ENCODE measurements at regions not wholly inside any gene's neighbourhood (a gene's known extent, or its start where the extent isn't known, plus 50 kb on each side); places are given as distances from the start of the nearest gene placed in this dataset.

DNA sequence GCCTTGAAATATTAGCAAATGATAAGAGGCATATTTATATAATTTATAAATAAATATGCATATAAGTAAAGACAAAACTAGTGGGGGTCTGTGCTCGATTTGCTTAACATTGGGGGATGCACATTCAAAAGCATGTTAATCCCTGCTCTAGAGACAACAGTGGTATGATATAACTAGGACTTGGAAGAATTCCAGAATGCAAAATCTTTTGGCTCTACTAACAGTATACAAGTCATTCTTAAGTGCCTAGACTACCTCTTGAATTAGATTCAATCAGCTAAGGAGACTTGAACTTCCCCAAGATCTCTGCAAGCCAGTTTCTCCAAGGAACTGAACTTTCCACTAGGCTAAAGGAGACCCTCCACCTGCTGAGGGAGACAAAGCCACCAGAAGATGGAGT lies 282.7 kb upstream of the RORA start:
- DNase-seq (ENCODE audit: low spot score): no peak
- in situ Hi-C loops (cut with MboI; ENCODE audit: low sequenced_read_pairs, unreplicated experiment): no loop called here
- TF ChIP-seq, protein P1, sequence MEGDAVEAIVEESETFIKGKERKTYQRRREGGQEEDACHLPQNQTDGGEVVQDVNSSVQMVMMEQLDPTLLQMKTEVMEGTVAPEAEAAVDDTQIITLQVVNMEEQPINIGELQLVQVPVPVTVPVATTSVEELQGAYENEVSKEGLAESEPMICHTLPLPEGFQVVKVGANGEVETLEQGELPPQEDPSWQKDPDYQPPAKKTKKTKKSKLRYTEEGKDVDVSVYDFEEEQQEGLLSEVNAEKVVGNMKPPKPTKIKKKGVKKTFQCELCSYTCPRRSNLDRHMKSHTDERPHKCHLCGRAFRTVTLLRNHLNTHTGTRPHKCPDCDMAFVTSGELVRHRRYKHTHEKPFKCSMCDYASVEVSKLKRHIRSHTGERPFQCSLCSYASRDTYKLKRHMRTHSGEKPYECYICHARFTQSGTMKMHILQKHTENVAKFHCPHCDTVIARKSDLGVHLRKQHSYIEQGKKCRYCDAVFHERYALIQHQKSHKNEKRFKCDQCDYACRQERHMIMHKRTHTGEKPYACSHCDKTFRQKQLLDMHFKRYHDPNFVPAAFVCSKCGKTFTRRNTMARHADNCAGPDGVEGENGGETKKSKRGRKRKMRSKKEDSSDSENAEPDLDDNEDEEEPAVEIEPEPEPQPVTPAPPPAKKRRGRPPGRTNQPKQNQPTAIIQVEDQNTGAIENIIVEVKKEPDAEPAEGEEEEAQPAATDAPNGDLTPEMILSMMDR (IDR thresholded peaks at IDR 0.05; ENCODE audit: borderline replicate concordance, control extremely low read depth, extremely low read depth, insufficient read depth, missing control alignments): no peak

DNA sequence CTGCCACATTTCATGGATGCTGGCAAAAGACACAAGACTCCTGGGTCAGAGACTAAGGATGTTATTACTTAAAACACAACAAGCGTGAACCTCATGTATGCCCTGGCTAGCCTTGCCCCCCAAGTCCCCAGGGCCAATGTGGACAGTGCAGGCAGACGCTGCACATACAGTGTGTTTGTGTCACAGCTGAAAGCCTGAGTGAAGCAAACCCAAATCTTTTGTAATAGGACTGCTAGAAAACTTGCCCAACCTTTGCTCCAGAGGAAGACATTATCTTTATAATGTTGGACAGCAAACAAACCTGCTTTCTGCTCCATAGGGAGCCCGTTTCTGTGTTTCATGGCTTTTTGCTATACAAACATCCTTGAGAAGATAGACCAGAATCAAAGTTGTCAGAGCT lies 282.0 kb upstream of the RORA start:
- no peak for DNase-seq (ENCODE audit: low spot score)
- in situ Hi-C loops (cut with MboI; ENCODE audit: low sequenced_read_pairs, unreplicated experiment): no loop called here
- TF ChIP-seq, protein P1 (IDR thresholded peaks at IDR 0.05; ENCODE audit: borderline replicate concordance, control extremely low read depth, extremely low read depth, insufficient read depth, missing control alignments): no peak

DNA sequence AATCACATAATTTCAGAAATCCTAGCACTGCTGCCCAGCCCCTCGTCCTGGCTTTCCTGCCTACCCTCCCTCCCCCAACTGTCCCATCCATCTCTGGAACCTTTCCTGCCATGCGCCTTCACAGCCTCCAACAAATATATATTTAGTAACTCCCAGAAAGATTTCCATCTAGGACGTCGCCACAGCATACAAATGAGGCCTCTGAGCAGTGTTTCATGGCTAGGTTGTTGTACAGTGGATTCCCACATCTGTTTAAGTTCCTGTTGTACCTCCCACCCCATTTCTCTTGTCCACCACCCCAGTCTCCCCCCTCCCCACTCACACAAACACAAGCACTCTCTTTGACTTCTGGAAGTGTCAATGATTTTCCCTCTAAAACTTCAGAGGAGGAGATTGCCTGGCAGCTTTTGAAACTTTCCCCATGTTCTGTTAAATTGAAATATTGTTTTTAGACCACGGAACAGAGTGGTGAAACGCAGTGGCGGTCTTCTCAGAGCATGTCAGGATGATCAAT lies 280.3 kb upstream of the RORA start:
- in situ Hi-C loops (cut with MboI; ENCODE audit: low sequenced_read_pairs, unreplicated experiment): no loop called here
- TF ChIP-seq, protein P1 (IDR thresholded peaks at IDR 0.05; ENCODE audit: borderline replicate concordance, control extremely low read depth, extremely low read depth, insufficient read depth, missing control alignments): no peak
- no peak for DNase-seq (ENCODE audit: low spot score)

DNA sequence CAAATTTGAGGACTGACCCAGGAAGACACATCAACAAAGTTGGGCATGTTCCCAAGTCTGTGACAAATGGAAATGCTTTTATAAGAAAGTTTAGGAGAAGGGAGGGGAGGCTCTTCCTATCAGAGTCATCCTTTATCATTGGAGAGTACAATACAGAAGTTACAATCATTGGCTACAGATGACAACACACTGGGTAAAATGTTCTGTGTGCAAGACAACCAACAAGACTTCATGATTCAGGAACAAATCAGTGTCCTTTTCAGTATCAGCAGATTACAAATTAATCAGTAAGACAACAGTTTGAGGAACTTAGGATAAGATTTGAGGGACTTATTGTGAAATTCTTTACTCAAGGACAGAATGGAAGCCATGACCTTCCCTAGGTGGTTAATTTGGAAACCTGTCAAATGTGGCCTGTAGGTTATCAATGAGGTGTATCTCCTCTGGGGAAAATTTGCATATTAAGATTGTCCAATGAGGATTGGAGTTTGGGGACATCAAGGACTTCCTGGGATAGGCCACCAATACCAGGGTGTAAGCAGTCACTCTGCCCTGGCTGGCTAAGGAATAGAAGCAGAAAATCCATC lies 274.4 kb upstream of the RORA start:
- TF ChIP-seq, protein P1 (IDR thresholded peaks at IDR 0.05; ENCODE audit: borderline replicate concordance, control extremely low read depth, extremely low read depth, insufficient read depth, missing control alignments): no peak
- DNase-seq (ENCODE audit: low spot score): no peak
- in situ Hi-C loops (cut with MboI; ENCODE audit: low sequenced_read_pairs, unreplicated experiment): no loop called here

DNA sequence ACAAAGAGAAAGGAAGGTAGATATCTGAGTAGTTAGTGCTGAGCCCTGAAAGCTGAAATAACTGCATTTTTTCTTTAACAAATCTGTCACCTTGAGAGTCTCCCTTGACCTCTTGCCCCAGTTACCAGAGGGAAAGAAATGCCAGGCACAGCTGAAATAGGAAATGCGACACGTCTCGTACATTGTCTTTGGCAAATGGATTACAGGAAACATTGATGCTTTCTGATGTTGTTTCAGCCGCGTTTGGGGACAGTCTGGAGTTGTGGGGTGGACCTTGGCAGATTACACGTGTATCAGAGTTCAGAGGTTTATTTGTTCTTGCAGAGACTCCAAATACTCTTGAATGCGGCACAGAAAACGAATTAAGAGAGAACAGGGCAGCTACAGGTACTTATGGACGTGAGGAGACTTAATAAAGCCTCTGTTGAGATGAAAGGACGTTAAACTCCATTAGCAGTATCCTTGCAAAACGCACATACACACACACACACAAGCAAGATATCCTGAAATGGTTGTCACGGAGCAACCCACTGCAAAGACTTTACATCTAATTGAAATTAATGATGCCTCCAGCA lies 272.8 kb upstream of the RORA start:
- TF ChIP-seq, protein P1 (IDR thresholded peaks at IDR 0.05; ENCODE audit: borderline replicate concordance, control extremely low read depth, extremely low read depth, insufficient read depth, missing control alignments): no peak
- in situ Hi-C loops (cut with MboI; ENCODE audit: low sequenced_read_pairs, unreplicated experiment): no loop called here
- no peak for DNase-seq (ENCODE audit: low spot score)

DNA sequence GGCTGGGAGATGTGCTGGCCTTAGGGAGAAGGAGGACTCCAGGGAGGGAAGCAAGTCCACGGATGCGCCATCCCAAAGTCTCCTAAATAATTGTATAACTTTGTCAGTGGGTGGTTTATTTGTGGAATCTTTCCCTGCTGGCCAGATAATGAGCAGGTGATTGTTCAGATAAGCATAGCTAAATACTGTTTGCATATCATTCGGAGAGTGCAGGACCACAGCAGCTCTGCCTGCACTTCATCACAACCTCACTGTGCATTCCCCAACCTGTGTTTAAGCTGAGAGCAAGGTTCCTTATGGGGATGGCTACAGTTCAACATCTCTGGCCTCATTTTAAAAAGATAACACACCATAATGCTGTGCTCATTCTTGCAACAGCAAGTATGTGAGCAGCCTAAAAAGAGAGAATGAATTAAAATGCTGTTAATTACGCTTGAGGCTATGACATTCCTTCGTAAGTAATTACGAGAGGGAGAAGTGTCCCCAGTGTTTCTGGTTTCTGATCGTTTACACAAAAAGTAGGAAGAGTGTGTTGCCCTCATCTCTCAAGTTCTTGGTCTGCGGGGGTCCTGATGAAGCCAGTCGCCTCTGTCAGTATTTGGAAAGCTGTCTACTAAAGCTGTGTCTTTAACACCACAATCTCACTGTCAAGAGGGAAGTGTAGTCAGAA lies 272.0 kb upstream of the RORA start:
- TF ChIP-seq, protein P1 (IDR thresholded peaks at IDR 0.05; ENCODE audit: borderline replicate concordance, control extremely low read depth, extremely low read depth, insufficient read depth, missing control alignments): no peak
- in situ Hi-C loops (cut with MboI; ENCODE audit: low sequenced_read_pairs, unreplicated experiment): no loop called here
- DNase-seq (ENCODE audit: low spot score): no peak
